ENCODE measurements at regions not wholly inside any gene's neighbourhood (a gene's known extent, or its start where the extent isn't known, plus 50 kb on each side); places are given as distances from the start of the nearest gene placed in this dataset. TPM values are rescaled to one million over a fixed set of nuclear protein-coding genes. Genes with fewer than 3 reads are reported as not detected.

DNA sequence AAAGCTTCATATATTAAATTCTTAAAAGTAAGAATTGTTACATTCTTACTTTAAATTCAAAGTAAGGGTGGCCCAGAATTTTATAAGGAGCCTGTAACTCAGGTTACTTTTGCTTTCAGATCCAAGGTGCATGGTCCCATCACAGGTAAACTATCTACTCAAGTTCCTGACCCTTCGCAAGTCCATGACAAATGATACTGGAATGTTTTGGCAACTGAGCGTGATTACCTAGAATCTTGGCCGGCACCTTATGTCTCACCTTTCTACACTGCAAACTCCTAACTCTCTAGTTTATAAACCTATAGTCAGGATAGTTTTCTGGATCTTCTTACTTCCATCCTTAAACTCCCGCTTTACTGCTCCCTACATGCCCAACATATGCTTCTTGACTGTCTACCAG, 67.9 kb upstream of the HMGN3 start:
- no peak for DNase-seq

DNA sequence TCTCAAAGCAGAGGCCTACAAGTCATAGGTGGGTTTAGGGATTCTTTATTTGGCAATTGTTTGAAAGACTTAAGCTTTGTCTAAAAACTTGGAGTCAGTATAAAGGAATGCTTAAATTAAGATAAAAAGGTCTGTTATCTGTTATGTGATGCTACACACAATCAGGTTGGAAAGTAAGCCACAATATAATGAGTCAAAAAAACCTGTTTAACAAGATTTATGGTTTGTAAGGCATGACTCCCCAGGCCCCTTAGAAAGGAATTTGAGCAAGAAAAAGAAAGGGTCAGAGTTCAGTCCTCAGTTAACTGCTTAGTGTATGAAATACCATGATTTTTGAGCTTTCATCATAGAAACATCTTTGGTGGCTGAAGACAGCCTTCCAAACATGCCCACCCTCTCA, 66.8 kb upstream of the HMGN3 start:
- DNase-seq: no peak

DNA sequence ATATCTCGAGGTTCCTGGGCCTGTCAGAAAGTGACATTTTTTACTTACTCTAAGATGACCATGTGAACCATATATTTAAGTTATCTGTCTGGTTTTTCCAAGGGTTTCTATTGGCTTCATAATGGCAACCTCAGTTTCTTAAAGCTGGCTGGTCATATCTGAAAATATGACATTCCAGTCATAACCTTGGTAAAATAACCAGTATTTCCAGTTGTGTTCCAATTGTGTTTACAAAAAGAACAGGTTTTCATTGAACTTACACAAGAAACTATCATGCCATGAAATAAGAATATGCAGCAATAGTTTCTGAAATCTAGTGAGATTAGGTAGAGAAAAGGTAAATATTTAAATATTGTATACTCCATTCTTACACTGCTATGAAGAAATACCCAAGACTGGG, 61.7 kb upstream of the HMGN3 start:
- no peak for DNase-seq

Small RNA genes lying in the stretch of these regions (small RNA-seq; reads per million reads assigned to genes)
- gene AL078601.1 (ENCODE audit: low replicate concordance): not detected
- not detected for gene RF00019 (ENCODE audit: low replicate concordance)
